Transverse colon (tissue), 4 donors: ENCODE measurements at regions not wholly inside any gene's neighbourhood (a gene's known extent, or its start where the extent isn't known, plus 50 kb on each side); places are given as distances from the start of the nearest gene placed in this dataset.

Source experiments
- DNase-seq: peaks from one replicate; pipeline ENCODE4 v3.0.0-alpha.2; 2019
- H3K27ac ChIP-seq, 4 donors: fragments of 200-600 bp; sonication (generic); 2 replicates each; pipeline ENCODE4 v1.5.1; 2016 to 2018; ENCODE audit warnings: inconsistent platforms in 4 of 4
- H3K27me3 ChIP-seq: fragments of 200-600 bp; sonication (generic); 2 replicates; pipeline ENCODE4 v1.5.1; 2017; ENCODE audit warnings: inconsistent platforms
- H3K36me3 ChIP-seq, 4 donors: fragments of 200-600 bp; sonication (generic); 2 replicates each; pipeline ENCODE4 v1.5.1; 2017 to 2019; ENCODE audit warnings: inconsistent platforms in 4 of 4
- H3K4me1 ChIP-seq, 4 donors: fragments of 200-600 bp; sonication (generic); 2 replicates each; pipeline ENCODE4 v1.5.1; 2017 to 2020; ENCODE audit warnings: inconsistent platforms in 4 of 4
- H3K4me3 ChIP-seq, 4 donors: fragments of 200-600 bp; sonication (generic); 1 replicate in 1 of 4; 2 replicates in 3 of 4; pipeline versions ENCODE4 v1.5.1 to v1.6.1; 2017 to 2019; ENCODE audit warnings: inconsistent platforms in 4 of 4
- H3K9me3 ChIP-seq, 2 donors: fragments of 200-600 bp; sonication (generic); 2 replicates each; pipeline ENCODE4 v1.5.1; 2017 to 2019; ENCODE audit warnings: inconsistent platforms in 2 of 2
- CTCF ChIP-seq, 5 experiments: fragments of 200-600 bp in 3 of 5; fragments of 450-650 bp in 2 of 5; sonication (generic) in 3 of 5; IDR thresholded peaks; 1 replicate in 2 of 5; 2 replicates in 3 of 5; pipeline ENCODE4 v1.5.1; 2016 to 2017; ENCODE audit warnings: antibody characterized with exemption in 5 of 5, inconsistent platforms in 3 of 5, mild to moderate bottlenecking in 2 of 5, moderate library complexity in 1 of 5
- EP300 ChIP-seq: sonication (generic); formaldehyde crosslinking; IDR thresholded peaks from one replicate; pipeline ENCODE4 v1.6.1; 2017; ENCODE audit warnings: antibody characterized with exemption, low read depth
- POLR2A ChIP-seq: fragments of 450-650 bp; IDR thresholded peaks from one replicate; pipeline ENCODE4 v1.6.1; 2016; ENCODE audit warnings: antibody characterized with exemption, mild to moderate bottlenecking, moderate library complexity
- POLR2AphosphoS5 ChIP-seq, 3 donors: sonication (generic); formaldehyde crosslinking; IDR thresholded peaks; one replicate each; pipeline ENCODE4 v1.6.1; 2016; ENCODE audit warnings: antibody characterized with exemption in 3 of 3
- WGBS, 2 donors: methylation state at CpG; one replicate each; pipeline ENCODE4 v1.1.5; 2018; ENCODE audit warnings: low coverage in 1 of 2; 5-methylcytosine and 5-hydroxymethylcytosine counted together
- in situ Hi-C, 4 donors: fragments of 200-750 bp; cut with MboI; loops; one replicate each; pipeline versions ENCODE4 v1.15.0 to v1.15.1; 2017; ENCODE audit warnings: low sequenced_read_pairs in 3 of 4, low pct_ligation_motif_present in 1 of 4, low pct_unique_long_range_greater_than_20kb in 1 of 4
- intact Hi-C: fragments of 100-400 bp; cut with DNase I; formaldehyde crosslinking; loops from one replicate; pipeline ENCODE4 v1.15.1; 2023; ENCODE audit warnings: low total_unique reads

- Histone ChIP-seq H3K9me3 (peaks cover 0 to 3% of the 10 kb centered on the region in 2 donors), H3K27ac (no peak overlapping the region), H3K27me3 (no peaks in the 10 kb centered on the region), H3K36me3 (no peaks in the 10 kb centered on the region), H3K4me1 (no peaks in the 10 kb centered on the region), H3K4me3 (no peak overlapping the region)
- TF ChIP-seq EP300 (no peak), POLR2A (no peak), CTCF (IDR thresholded peaks at IDR 0.05) (no peak), POLR2AphosphoS5 (IDR thresholded peaks at IDR 0.05) (no peak)
- intact Hi-C loops (no loop called here), in situ Hi-C loops (no loop called here)
- no peak for DNase-seq
- WGBS, 2 donors: 27 to 33% methylated on average over 2 of the region's 2 CpGs
Measured at GRCh38 chr13:104389691-104390090, 1323.5 kb upstream of the SLC10A2 start.

GRCh38 chr13:104387510-104387909 lies 1321.3 kb upstream of the SLC10A2 start:
- peaks cover 0 to 3% of the 10 kb centered on the region in 2 donors for H3K9me3 ChIP-seq
- DNase-seq: no peak
- intact Hi-C loops: no loop called here
- in situ Hi-C loops: no loop called here
- no peak for TF ChIP-seq POLR2A
- TF ChIP-seq CTCF (IDR thresholded peaks at IDR 0.05): no peak
- no peak for TF ChIP-seq EP300
- no peak for TF ChIP-seq POLR2AphosphoS5 (IDR thresholded peaks at IDR 0.05)
- H3K4me3 ChIP-seq: no peak overlapping the region
- 73 to 84% methylated on average over 3 of the region's 3 CpGs for WGBS, 2 donors
- H3K4me1 ChIP-seq: no peaks in the 10 kb centered on the region
- no peaks in the 10 kb centered on the region for H3K27me3 ChIP-seq
- no peak overlapping the region for H3K27ac ChIP-seq
- no peaks in the 10 kb centered on the region for H3K36me3 ChIP-seq

- WGBS, 2 donors: 22 to 66% methylated on average over 1 to 2 of the region's 2 CpGs
- DNase-seq: no peak
- Histone ChIP-seq H3K36me3 (no peaks in the 10 kb centered on the region), H3K4me1 (no peaks in the 10 kb centered on the region), H3K9me3 (peaks cover 0 to 3% of the 10 kb centered on the region in 2 donors), H3K4me3 (no peak overlapping the region), H3K27ac (no peak overlapping the region), H3K27me3 (no peaks in the 10 kb centered on the region)
- in situ Hi-C loops: no loop called here
- intact Hi-C loops: no loop called here
- TF ChIP-seq EP300: no peak
- TF ChIP-seq CTCF (IDR thresholded peaks at IDR 0.05): no peak
- TF ChIP-seq POLR2AphosphoS5 (IDR thresholded peaks at IDR 0.05): no peak
- TF ChIP-seq POLR2A: no peak
Measured at GRCh38 chr13:104385404-104385803, 1319.2 kb upstream of the SLC10A2 start.

GRCh38 chr13:104382951-104383350 lies 1316.7 kb upstream of the SLC10A2 start:
- in situ Hi-C loops (no loop called here), intact Hi-C loops (no loop called here)
- Histone ChIP-seq H3K4me1 (no peaks in the 10 kb centered on the region), H3K27me3 (no peaks in the 10 kb centered on the region), H3K36me3 (no peaks in the 10 kb centered on the region), H3K9me3 (no peaks in the 10 kb centered on the region), H3K27ac (no peak overlapping the region), H3K4me3 (no peak overlapping the region)
- TF ChIP-seq CTCF (IDR thresholded peaks at IDR 0.05) (no peak), EP300 (no peak), POLR2A (no peak)
- DNase-seq: no peak
- WGBS, 2 donors: 82 to 91% methylated on average over 1 of the region's 1 CpG
